ENCODE measurements at regions not wholly inside any gene's neighbourhood (a gene's known extent, or its start where the extent isn't known, plus 50 kb on each side); places are given as distances from the start of the nearest gene placed in this dataset.

GRCh38 chr4:55747793-55748192 lies 71.8 kb upstream of the EXOC1L start:
- TF ChIP-seq TOX (CRISPR knock-in tag; IDR thresholded peaks at IDR 0.05; ENCODE audit: borderline replicate concordance): no peak
- TF ChIP-seq RARB (CRISPR knock-in tag; IDR thresholded peaks at IDR 0.05): no peak
- no peak for TF ChIP-seq CSRNP3 (CRISPR knock-in tag; IDR thresholded peaks at IDR 0.05)
- no peak for TF ChIP-seq OSR1 (CRISPR knock-in tag; IDR thresholded peaks at IDR 0.05)
- no peak for TF ChIP-seq ESRRG (CRISPR knock-in tag; IDR thresholded peaks at IDR 0.05)
- TF ChIP-seq ISL1 (CRISPR knock-in tag; IDR thresholded peaks at IDR 0.05): no peak
- TF ChIP-seq ARNTL (CRISPR knock-in tag; IDR thresholded peaks at IDR 0.05; ENCODE audit: borderline replicate concordance, low read depth): no peak
- TF ChIP-seq SNAI2 (CRISPR knock-in tag; IDR thresholded peaks at IDR 0.05): no peak
- no peak for TF ChIP-seq ZFP30 (CRISPR knock-in tag; IDR thresholded peaks at IDR 0.05)
- TF ChIP-seq TSHZ2 (CRISPR knock-in tag; IDR thresholded peaks at IDR 0.05): no peak

GRCh38 chr4:55749666-55750065 lies 69.9 kb upstream of the EXOC1L start:
- ATAC-seq: no peak

More at GRCh38 chr4:55747793-55748192, 71.8 kb upstream of the EXOC1L start:
- ATAC-seq: no peak

GRCh38 chr4:55752810-55753209 lies 66.8 kb upstream of the EXOC1L start:
- no peak for ATAC-seq
- TF ChIP-seq ZC3H10 (CRISPR knock-in tag; IDR thresholded peaks at IDR 0.05) (no peak), PATZ1 (CRISPR knock-in tag; IDR thresholded peaks at IDR 0.05; ENCODE audit: borderline replicate concordance) (no peak), ESRRG (CRISPR knock-in tag; IDR thresholded peaks at IDR 0.05) (no peak), ZFP3 (CRISPR knock-in tag; IDR thresholded peaks at IDR 0.05) (no peak), TSHZ2 (CRISPR knock-in tag; IDR thresholded peaks at IDR 0.05) (no peak), CSDC2 (CRISPR knock-in tag; IDR thresholded peaks at IDR 0.05) (no peak), SNAI2 (CRISPR knock-in tag; IDR thresholded peaks at IDR 0.05) (no peak)

More at GRCh38 chr4:55749666-55750065, 69.9 kb upstream of the EXOC1L start:
- TF ChIP-seq CREB5 (CRISPR knock-in tag; IDR thresholded peaks at IDR 0.05; ENCODE audit: low read depth) (no peak), ZNF565 (CRISPR knock-in tag; conservative IDR thresholded peaks at IDR 0.05; ENCODE audit: low read depth) (no peak)

- no peak for ATAC-seq
- TF ChIP-seq BACH2 (CRISPR knock-in tag; IDR thresholded peaks at IDR 0.05; ENCODE audit: borderline replicate concordance) (no peak), PPARA (CRISPR knock-in tag; IDR thresholded peaks at IDR 0.05; ENCODE audit: borderline replicate concordance) (no peak), RARB (CRISPR knock-in tag; IDR thresholded peaks at IDR 0.05) (no peak), CSDC2 (CRISPR knock-in tag; IDR thresholded peaks at IDR 0.05) (no peak), ZNF8 (CRISPR knock-in tag; IDR thresholded peaks at IDR 0.05) (no peak), TOX (CRISPR knock-in tag; IDR thresholded peaks at IDR 0.05; ENCODE audit: borderline replicate concordance) (no peak), ZC3H10 (CRISPR knock-in tag; IDR thresholded peaks at IDR 0.05) (no peak), CREB5 (CRISPR knock-in tag; IDR thresholded peaks at IDR 0.05; ENCODE audit: low read depth) (no peak), SNAI2 (CRISPR knock-in tag; IDR thresholded peaks at IDR 0.05) (no peak)
These were observed 65.7 kb upstream of the EXOC1L start for GRCh38 chr4:55753856-55754255.

Measured in SK-N-SH treated with all-trans-retinoic acid at 6 μM for 48 hours (cell line).